Lower leg skin (tissue), 4 donors: ENCODE measurements at regions not wholly inside any gene's neighbourhood (a gene's known extent, or its start where the extent isn't known, plus 50 kb on each side); places are given as distances from the start of the nearest gene placed in this dataset.

Source experiments
- DNase-seq, 2 donors: peaks; one replicate each; pipeline ENCODE4 v3.0.0-alpha.2; 2019; ENCODE audit warnings: low spot score in 2 of 2
- H3K4me3 ChIP-seq: fragments of 200-600 bp; sonication (generic); 2 replicates; pipeline ENCODE4 v1.5.1; 2017; ENCODE audit warnings: mild to moderate bottlenecking, low read depth; ENCODE audit not compliant: poor library complexity, severe bottlenecking
- POLR2A ChIP-seq, 2 donors: fragments of 450-650 bp; IDR thresholded peaks; one replicate each; pipeline ENCODE4 v1.6.1; 2016 to 2017; ENCODE audit warnings: antibody characterized with exemption in 2 of 2, mild to moderate bottlenecking in 1 of 2, moderate library complexity in 1 of 2
- WGBS, 2 donors: methylation state at CpG; one replicate each; pipeline ENCODE4 v1.1.5; 2018; 5-methylcytosine and 5-hydroxymethylcytosine counted together
- intact Hi-C: fragments of 100-400 bp; cut with DNase I; formaldehyde crosslinking; loops from one replicate; pipeline ENCODE4 v1.15.0; 2023; ENCODE audit warnings: low total_unique reads
- TF ChIP-seq, protein P1 (sequence below), 3 donors: fragments of 450-650 bp; IDR thresholded peaks; one replicate each; pipeline ENCODE4 v1.5.1; 2016; ENCODE audit warnings: antibody characterized with exemption in 3 of 3, mild to moderate bottlenecking in 3 of 3, moderate library complexity in 2 of 3

- intact Hi-C loops = no loop called here
- TF ChIP-seq POLR2A (IDR thresholded peaks at IDR 0.05) = no peak
- TF ChIP-seq, protein P1, sequence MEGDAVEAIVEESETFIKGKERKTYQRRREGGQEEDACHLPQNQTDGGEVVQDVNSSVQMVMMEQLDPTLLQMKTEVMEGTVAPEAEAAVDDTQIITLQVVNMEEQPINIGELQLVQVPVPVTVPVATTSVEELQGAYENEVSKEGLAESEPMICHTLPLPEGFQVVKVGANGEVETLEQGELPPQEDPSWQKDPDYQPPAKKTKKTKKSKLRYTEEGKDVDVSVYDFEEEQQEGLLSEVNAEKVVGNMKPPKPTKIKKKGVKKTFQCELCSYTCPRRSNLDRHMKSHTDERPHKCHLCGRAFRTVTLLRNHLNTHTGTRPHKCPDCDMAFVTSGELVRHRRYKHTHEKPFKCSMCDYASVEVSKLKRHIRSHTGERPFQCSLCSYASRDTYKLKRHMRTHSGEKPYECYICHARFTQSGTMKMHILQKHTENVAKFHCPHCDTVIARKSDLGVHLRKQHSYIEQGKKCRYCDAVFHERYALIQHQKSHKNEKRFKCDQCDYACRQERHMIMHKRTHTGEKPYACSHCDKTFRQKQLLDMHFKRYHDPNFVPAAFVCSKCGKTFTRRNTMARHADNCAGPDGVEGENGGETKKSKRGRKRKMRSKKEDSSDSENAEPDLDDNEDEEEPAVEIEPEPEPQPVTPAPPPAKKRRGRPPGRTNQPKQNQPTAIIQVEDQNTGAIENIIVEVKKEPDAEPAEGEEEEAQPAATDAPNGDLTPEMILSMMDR (IDR thresholded peaks at IDR 0.05) = no peak
Measured at GRCh38 chr6:156639009-156639721, 138.0 kb upstream of the ARID1B start.

DNA sequence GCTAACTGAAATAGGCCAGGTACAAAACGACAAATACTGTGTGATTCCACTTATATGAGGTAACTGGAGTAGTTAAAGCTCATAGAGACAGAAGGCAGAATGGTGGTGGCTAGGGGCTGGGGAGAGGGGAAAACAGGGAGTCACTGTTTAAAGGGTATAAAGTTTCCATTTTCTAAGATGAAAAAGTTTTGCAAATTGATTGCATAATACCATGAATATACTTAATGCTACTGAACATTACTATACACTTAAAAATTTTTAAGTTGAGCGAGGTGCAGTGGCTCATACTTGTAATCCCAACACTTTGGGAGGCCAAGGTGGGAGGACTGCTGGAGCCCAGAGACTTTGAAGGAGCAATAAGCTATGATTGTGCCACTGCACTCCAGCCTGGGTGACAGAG, 138.6 kb upstream of the ARID1B start:
- intact Hi-C loops = no loop called here
- TF ChIP-seq, protein P1 (IDR thresholded peaks at IDR 0.05) = no peak
- TF ChIP-seq POLR2A (IDR thresholded peaks at IDR 0.05) = no peak
- no peak for DNase-seq
- WGBS, 2 donors = 88 to 92% methylated on average over 2 of the region's 2 CpGs
- H3K4me3 ChIP-seq = no peak overlapping the region

More at GRCh38 chr6:156639009-156639721, 138.0 kb upstream of the ARID1B start:
- no peak for DNase-seq
- 75 to 77% methylated on average over 12 of the region's 12 CpGs for WGBS, 2 donors
- no peak overlapping the region for H3K4me3 ChIP-seq

GRCh38 chr6:156634951-156635371, 142.2 kb upstream of the ARID1B start:
- intact Hi-C loops = no loop called here
- 49 to 54% methylated on average over 9 of the region's 9 CpGs for WGBS, 2 donors
- H3K4me3 ChIP-seq = no peak overlapping the region
- no peak for TF ChIP-seq POLR2A (IDR thresholded peaks at IDR 0.05)
- TF ChIP-seq, protein P1 (IDR thresholded peaks at IDR 0.05) = no peak
- DNase-seq = no peak

DNA sequence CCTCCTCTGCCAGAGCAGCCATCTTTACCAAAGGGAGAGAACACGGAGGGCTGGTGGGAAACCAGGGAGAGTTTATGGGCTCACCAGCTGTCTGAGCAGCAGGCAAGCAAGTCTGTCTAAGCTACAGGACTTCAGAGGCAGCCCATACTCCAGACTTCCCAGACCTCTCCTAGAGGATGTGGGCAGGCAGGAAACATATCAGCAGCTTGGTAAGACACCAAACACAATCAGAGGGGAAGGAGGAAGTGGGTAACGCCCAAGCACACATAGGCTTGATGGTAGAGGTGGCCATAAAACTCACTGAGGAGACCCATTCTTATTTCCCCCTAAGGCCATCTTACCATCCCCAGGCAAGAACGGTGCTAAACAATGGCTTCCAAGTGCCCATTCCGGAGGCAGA, 143.1 kb upstream of the ARID1B start:
- no peak for DNase-seq
- WGBS, 2 donors = 82 to 89% methylated on average over 4 of the region's 4 CpGs
- no peak for TF ChIP-seq POLR2A (IDR thresholded peaks at IDR 0.05)
- TF ChIP-seq, protein P1 (IDR thresholded peaks at IDR 0.05) = no peak
- intact Hi-C loops = no loop called here
- no peak overlapping the region for H3K4me3 ChIP-seq

DNA sequence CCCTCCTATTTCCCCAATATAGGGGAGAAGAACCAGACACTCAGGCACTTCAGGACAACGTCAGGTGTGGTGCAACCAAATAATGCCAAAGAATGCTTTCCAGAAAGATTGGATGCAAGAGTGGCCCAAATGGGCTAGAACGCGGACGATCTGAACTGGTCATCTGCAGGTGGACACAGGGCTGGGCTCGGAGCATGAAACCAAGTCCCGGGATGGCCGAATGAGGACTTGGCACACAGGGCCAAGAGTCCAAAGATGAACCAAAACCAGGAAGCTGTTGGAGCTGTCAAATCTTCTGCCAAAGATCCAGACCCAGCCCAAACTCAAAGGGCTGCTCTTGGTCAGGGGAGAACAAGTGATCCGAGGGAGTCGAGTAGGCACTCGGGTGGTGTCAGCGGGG, 143.9 kb upstream of the ARID1B start:
- no peak overlapping the region for H3K4me3 ChIP-seq
- no peak for TF ChIP-seq POLR2A (IDR thresholded peaks at IDR 0.05)
- TF ChIP-seq, protein P1 (IDR thresholded peaks at IDR 0.05) = no peak
- 86 to 95% methylated on average over 11 of the region's 11 CpGs for WGBS, 2 donors
- intact Hi-C loops = no loop called here
- no peak for DNase-seq
